Anterior cingulate cortex (tissue), 58 donors: ENCODE measurements at regions not wholly inside any gene's neighbourhood (a gene's known extent, or its start where the extent isn't known, plus 50 kb on each side); places are given as distances from the start of the nearest gene placed in this dataset.

Experiments
- DNase-seq, 58 donors: peaks; one replicate each; lab custom pipeline; 2025; lab: John Stamatoyannopoulos, UW

DNA sequence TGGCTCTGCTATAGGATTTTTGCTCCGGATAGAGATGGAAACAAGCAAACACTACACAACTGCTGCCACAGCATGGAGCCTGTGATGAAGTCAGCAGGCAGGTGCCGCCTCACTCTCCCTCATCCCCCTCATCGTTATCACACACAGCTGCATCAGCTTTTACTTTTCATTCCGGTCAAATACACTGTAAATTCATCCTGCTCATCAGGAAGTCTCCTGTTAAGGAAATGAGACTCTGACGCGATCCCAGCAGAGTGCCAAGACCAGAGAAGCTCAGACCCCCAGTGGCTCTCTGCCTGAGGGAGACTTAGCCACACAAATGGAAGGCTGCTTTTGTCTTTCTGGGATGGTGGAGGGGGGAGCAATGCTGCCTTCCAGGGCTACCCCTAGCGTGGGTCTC lies 270.2 kb downstream of the ELAVL2 start:
- DNase-seq, result peak in 5 of 58 donors; percentile 7 to 28 (median 16)

- no peak for DNase-seq
Observed at GRCh38 chr9:23556459-23556858, 269.6 kb downstream of the ELAVL2 start.

GRCh38 chr9:23557689-23558088 lies 268.4 kb downstream of the ELAVL2 start:
- no peak for DNase-seq

- no peak for DNase-seq
Observed at GRCh38 chr9:23559522-23559921, 266.5 kb downstream of the ELAVL2 start.

DNA sequence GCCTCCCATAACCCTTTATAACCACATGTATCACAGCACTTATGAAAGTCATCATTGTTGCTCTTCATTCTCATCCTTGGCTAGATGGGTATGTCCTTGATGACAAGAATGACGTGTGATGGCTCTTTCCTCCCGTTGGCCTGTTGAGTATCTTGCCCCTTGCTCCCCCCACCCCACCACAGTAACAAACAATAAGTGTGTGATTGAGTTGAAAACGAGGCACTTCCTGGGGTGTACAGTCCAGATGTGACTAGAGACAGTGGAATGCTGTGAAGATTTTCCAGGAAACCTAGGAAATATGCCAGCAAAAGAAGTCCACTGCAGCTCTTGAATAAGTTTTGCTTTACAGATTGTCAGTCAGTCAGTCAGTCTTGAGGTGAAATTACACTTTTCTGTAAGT lies 262.5 kb downstream of the ELAVL2 start:
- no peak for DNase-seq

- no peak for DNase-seq
Observed at GRCh38 chr9:23567516-23568165, 258.4 kb downstream of the ELAVL2 start.

GRCh38 chr9:23571414-23572104 lies 254.5 kb downstream of the ELAVL2 start:
- DNase-seq, result no peak

DNA sequence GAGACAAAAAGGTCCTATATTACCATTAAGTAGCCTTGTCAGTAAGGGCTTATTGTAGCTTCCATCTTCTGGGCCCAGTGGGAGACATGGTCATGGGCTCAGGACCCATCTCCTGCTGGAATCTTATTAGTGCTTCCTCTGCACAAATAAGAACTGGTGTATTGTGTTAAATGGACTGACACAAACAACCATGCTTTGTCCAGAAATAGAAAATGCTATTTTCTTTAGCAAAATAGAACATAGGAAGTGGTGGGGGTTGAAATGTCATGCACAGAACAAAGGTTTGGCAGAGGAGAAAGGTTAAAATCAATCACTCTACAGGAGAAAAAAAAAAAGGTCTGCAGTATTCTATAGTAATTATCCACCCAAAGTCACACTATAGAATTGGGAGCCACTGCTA lies 252.2 kb downstream of the ELAVL2 start:
- DNase-seq, result no peak

- no peak for DNase-seq
Observed at GRCh38 chr9:23577611-23578010, 248.4 kb downstream of the ELAVL2 start.

DNA sequence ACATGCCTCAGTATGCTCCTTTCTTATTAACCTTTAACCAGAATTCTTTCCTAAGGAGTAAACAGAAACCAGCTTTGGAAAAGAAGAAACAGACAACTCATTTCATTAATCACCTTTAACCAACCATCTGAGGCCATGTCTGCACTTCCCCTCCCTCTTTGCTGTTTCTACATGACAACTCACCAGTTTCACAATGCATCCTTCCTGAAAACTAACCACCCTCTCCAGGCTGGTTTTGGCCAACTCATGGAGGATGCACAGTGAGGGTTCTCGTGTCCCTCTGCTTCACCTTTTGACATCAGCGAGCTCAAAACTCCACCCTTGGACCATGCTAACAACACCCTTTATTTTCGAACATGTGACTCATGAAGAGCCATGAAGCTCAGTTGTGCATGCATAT lies 244.1 kb downstream of the ELAVL2 start:
- DNase-seq, result no peak

GRCh38 chr9:23582836-23583235 lies 243.2 kb downstream of the ELAVL2 start:
- no peak for DNase-seq

GRCh38 chr9:23586906-23587305 lies 239.1 kb downstream of the ELAVL2 start:
- DNase-seq, result no peak

DNA sequence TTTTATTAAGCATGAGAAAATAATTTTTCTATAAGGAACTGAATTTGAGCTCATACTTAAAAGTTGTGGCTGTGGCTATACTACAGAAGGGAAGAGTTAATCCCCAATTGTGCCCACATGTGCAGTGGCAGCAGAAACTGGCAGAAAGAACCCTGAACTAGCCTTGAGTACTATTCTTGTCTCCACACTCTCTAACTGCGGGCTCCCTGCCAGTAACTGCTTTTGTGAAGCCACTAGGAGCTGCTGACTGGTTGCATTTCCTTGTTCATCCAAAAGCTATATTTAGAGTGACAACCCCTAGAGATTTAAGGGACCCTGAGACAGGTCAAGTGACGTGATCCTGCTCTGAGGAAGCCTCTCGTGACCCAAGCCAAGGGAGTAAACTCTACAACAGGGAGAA lies 238.6 kb downstream of the ELAVL2 start:
- DNase-seq, result peak in 53 of 58 donors; percentile 9 to 82 (median 53)

DNA sequence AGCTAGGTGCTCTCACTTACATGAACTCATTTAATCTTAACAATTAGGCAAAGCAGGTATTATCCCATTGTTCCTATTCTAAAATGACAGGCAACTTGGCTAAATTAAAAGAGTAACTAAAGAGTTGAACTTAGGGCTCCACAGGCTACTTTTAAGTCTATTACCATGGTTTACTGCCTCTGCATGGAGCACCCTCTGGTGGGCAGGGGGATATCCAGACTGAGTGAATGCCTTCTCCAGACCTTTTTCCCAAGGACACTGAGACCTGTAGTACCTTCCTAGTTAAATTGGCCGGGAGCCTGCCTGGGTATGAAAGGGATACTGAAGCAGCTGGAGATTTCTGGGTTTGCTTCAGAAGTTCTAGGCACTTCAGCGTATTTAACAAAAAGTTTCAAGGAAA lies 238.1 kb downstream of the ELAVL2 start:
- no peak for DNase-seq

- no peak for DNase-seq
Observed at GRCh38 chr9:23590276-23591000, 235.6 kb downstream of the ELAVL2 start.

GRCh38 chr9:23594421-23594820 lies 231.6 kb downstream of the ELAVL2 start:
- no peak for DNase-seq

DNA sequence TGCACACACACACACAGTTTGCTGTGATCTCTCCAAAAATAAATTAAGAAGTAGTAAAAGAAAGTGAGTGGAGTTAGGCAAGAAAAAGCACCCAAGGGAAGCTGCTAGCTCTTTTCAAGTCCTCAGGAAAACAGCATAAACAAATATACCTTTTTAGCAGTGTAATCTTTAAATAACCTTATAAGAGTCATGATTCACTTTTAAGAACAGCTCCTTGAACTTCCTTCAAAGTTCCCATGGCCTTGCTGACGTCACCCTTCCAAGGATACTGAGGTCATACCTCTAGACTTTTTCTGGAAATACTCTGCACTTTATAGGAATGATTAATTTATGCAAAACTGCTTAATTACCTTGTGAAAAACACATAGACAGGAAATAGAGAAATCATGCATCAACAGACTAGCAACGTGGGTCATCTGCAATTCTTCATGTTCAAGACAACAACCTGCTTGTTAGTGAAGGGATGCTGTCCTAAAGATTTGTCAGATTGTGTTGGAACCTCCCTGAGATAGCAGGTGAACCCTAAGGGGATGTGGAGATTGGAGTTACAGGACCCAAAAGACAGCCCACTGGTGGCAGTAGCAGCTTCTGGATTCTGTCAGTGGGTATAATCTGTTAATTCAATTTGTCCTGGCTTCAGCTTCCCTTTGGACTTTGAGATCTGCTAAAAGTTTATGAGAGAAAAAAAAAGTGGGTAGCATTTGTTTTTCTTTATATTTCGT lies 229.0 kb downstream of the ELAVL2 start:
- no peak for DNase-seq

DNA sequence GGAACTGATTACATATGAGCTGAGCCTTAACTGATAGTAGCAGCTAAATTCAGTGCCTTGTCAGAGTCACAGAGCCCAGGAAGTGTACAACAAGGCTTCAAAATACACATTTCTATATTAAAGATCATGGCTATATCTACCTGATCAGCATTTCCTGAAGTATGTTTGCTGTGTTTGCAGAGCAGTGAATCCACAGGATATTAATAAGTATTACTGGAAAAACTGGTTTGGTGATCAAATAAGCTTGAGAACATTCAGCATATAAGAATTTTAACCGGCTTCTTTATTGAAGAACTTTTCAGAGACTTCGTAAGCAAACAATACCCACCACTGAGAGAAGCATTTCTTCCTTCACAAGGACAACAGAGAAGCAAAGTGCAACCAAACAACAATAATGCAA lies 227.0 kb downstream of the ELAVL2 start:
- no peak for DNase-seq

DNA sequence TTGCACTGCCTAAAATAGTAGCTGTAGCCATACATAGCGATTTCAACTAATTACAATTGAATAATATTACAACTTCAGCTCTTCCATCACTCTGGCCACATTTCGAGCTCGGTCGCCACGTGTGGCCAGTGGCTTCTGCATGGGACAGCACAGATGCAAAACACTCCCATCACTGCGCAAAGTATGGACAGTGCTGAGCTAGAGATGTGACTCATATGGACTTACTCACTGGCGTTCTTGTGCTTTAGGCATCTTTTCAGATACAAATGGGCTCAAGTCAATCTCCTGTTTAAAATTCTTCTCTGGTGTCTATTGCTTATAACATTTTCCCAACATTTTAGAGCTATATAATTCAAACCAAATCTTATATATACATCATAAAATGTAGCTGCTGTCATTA lies 222.7 kb downstream of the ELAVL2 start:
- no peak for DNase-seq

DNA sequence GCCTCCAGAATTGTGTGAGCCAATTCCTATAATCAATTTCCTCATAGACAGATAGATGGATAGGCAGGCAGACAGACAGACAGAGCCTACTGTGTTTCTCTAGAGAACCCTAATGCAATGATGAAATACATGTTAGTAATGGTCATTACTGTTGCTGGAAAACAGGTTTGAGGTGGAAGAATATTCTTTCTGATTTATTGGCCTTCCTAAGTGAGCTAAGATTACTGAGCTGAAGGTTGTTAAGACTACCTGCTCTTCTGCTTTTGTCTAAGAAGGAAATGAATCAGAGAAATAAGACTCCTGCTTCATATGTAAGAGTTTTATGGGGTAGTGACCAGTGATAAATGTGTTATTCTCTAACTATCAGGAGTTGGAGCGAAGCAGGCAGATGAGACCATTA lies 219.9 kb downstream of the ELAVL2 start:
- DNase-seq, result no peak

DNA sequence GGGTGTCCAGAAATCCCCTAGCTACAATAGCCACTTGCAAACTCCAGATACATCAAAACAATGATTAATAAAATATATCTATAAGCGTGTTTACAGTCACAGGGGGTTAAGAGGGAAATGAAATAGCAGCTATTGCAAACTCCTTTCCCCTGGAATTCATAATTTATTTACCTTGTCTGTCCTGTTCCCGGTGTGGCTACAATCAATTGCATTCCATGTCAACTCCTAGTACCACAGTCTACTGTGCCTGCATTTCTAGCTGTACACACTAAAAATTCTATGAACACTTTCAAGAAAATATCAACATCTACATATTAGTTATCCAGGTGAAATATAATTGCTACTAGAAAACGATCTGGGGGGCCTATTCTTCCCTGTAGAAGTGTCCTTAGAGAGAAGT lies 217.6 kb downstream of the ELAVL2 start:
- no peak for DNase-seq
